GM12873 (cell line): ENCODE measurements at regions not wholly inside any gene's neighbourhood (a gene's known extent, or its start where the extent isn't known, plus 50 kb on each side); places are given as distances from the start of the nearest gene placed in this dataset.

ENCODE experiments used
- CTCF ChIP-seq: IDR thresholded peaks from 2 replicates; pipeline ENCODE4 v1.5.1; 2012; ENCODE audit warnings: low read depth, mild to moderate bottlenecking, moderate library complexity, low read length, control low read depth; ENCODE audit not compliant: insufficient read depth; ENCODE audit errors: missing control alignments

GRCh38 chr15:94840794-94841783 is 609.7 kb downstream of the MCTP2 start:
- TF ChIP-seq CTCF = no peak

GRCh38 chr15:94843060-94843459 is 611.7 kb downstream of the MCTP2 start:
- no peak for TF ChIP-seq CTCF

GRCh38 chr15:94844198-94844537 is 612.8 kb downstream of the MCTP2 start:
- TF ChIP-seq CTCF = no peak

- no peak for TF ChIP-seq CTCF
Observed at GRCh38 chr15:94844538-94845389, 613.4 kb downstream of the MCTP2 start.

- TF ChIP-seq CTCF = no peak
Observed at GRCh38 chr15:94845390-94845716, 614.0 kb downstream of the MCTP2 start.

- TF ChIP-seq CTCF = no peak
Observed at GRCh38 chr15:94847325-94847724, 616.0 kb downstream of the MCTP2 start.

- TF ChIP-seq CTCF = no peak
Observed at GRCh38 chr15:94848054-94848453, 616.7 kb downstream of the MCTP2 start.
